Astrocyte (in vitro differentiated cells and primary cell): ENCODE measurements at regions not wholly inside any gene's neighbourhood (a gene's known extent, or its start where the extent isn't known, plus 50 kb on each side); places are given as distances from the start of the nearest gene placed in this dataset.

Experiments
- DNase-seq: peaks from one replicate; pipeline ENCODE4 v3.0.0-alpha.2; 2010; ENCODE audit warnings: low read depth
- FAIRE-seq: peaks from 2 replicates; lab custom pipeline; 2011; peaks lifted over from hg19 to GRCh38; lab: Jason Lieb, UNC
- H2AFZ ChIP-seq: 2 replicates; pipeline ENCODE4 v1.6.0; 2012; ENCODE audit warnings: low read depth, low read length, inconsistent platforms
- H3K27ac ChIP-seq: 2 replicates; pipeline ENCODE4 v1.5.1; 2011; ENCODE audit warnings: low read depth, low read length, inconsistent platforms
- H3K27me3 ChIP-seq: 2 replicates; pipeline ENCODE4 v1.6.0; 2011; ENCODE audit warnings: low read length, inconsistent platforms; ENCODE audit not compliant: insufficient read depth
- H3K36me3 ChIP-seq: 2 replicates; pipeline ENCODE4 v1.5.1; 2011; ENCODE audit warnings: low read length, inconsistent platforms; ENCODE audit not compliant: insufficient read depth
- H3K4me1 ChIP-seq: 2 replicates; pipeline ENCODE4 v1.5.1; 2011; ENCODE audit warnings: low read length, inconsistent platforms; ENCODE audit not compliant: insufficient read depth
- H3K4me2 ChIP-seq: 2 replicates; pipeline ENCODE4 v1.6.0; 2012; ENCODE audit warnings: low read length, inconsistent platforms
- H3K4me3 ChIP-seq: 2 replicates; pipeline ENCODE4 v1.5.1; 2011; ENCODE audit warnings: low read depth, mild to moderate bottlenecking, low read length, inconsistent platforms; ENCODE audit not compliant: insufficient read depth
- H3K79me2 ChIP-seq: 2 replicates; pipeline ENCODE4 v1.6.0; 2012; ENCODE audit warnings: mild to moderate bottlenecking, low read length, inconsistent platforms; ENCODE audit not compliant: insufficient read depth
- H3K9ac ChIP-seq: 2 replicates; pipeline ENCODE4 v1.6.0; 2012; ENCODE audit warnings: mild to moderate bottlenecking, low read length, inconsistent platforms
- H3K9me3 ChIP-seq: 2 replicates; pipeline ENCODE4 v1.5.1; 2012; ENCODE audit warnings: low read depth, mild to moderate bottlenecking, low read length, inconsistent platforms; ENCODE audit not compliant: insufficient read depth
- H4K20me1 ChIP-seq: 2 replicates; pipeline ENCODE4 v1.6.0; 2012; ENCODE audit warnings: low read length, inconsistent platforms; ENCODE audit not compliant: insufficient read depth
- H3K27ac Mint-ChIP-seq: one replicate; pipeline ENCODE4 v1.8.0; 2021; ENCODE audit warnings: mild to moderate bottlenecking, mixed read lengths; ENCODE audit not compliant: unreplicated experiment
- H3K27me3 Mint-ChIP-seq: one replicate; pipeline ENCODE4 v1.8.0; 2021; ENCODE audit warnings: low read depth, mixed read lengths; ENCODE audit not compliant: unreplicated experiment
- H3K36me3 Mint-ChIP-seq: one replicate; pipeline ENCODE4 v1.8.0; 2021; ENCODE audit warnings: low read depth, mixed read lengths; ENCODE audit not compliant: unreplicated experiment
- H3K4me1 Mint-ChIP-seq: one replicate; pipeline ENCODE4 v1.8.0; 2021; ENCODE audit warnings: low read depth, mixed read lengths; ENCODE audit not compliant: unreplicated experiment
- H3K4me3 Mint-ChIP-seq: one replicate; pipeline ENCODE4 v1.8.0; 2021; ENCODE audit warnings: mild to moderate bottlenecking, moderate library complexity, mixed read lengths; ENCODE audit not compliant: unreplicated experiment
- H3K9me3 Mint-ChIP-seq: one replicate; pipeline ENCODE4 v1.8.0; 2021; ENCODE audit warnings: mild to moderate bottlenecking, mixed read lengths; ENCODE audit not compliant: unreplicated experiment
- EZH2 ChIP-seq: IDR thresholded peaks from 2 replicates; pipeline ENCODE4 v1.6.1; 2012; ENCODE audit warnings: mild to moderate bottlenecking, low read length, inconsistent platforms; ENCODE audit not compliant: insufficient read depth
- TF ChIP-seq, protein P1 (sequence below): IDR thresholded peaks from 2 replicates; pipeline ENCODE4 v1.5.1; 2011; ENCODE audit warnings: low read depth, mild to moderate bottlenecking, inconsistent platforms, low read length, moderate library complexity; ENCODE audit not compliant: insufficient read depth

DNA sequence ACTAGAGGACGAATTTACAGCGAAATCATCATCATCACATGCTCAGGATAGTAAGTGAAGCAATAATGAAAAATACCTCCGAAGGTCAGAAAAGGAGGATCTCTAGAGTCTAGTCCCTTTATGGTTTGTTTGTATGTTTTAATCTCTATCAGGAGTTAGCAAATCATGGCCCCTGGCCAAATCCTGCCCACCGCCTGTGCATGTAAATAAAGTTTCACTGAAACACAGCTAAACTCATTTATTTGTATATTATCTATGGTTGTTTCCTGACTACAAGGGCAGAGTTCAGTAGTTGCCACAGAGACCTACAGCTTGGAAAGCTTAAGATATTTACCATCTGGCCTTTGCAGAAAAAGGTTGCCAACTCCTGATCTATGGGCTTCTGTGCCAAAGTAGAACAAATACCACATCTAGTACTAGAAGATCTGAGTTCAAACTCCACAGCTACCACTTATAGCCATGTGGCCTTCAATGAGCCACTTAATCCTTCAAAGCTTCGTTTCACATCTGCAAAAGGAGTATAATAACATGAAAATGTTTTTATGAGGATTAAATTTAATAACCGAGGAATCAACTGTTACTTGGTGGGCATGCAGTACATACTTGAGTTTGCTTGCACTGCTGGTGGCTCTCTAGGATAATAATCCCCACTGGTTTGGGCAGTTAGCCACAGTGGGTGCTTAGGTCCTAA lies 94.0 kb upstream of the KIF26B start:
- Histone ChIP-seq H3K27ac (no peak overlapping the region), H3K9me3 (no peaks in the 10 kb centered on the region), H3K4me1 (no peaks in the 10 kb centered on the region), H3K9ac (no peak overlapping the region), H3K79me2 (no peaks in the 10 kb centered on the region), H3K4me3 (no peak overlapping the region), H3K36me3 (no peaks in the 10 kb centered on the region), H3K27me3 (no peaks in the 10 kb centered on the region), H3K4me2 (no peak overlapping the region), H4K20me1 (no peaks in the 10 kb centered on the region), H2AFZ (no peak overlapping the region)
- H3K27me3 Mint-ChIP-seq, result no peaks in the 10 kb centered on the region
- FAIRE-seq (no peak), DNase-seq (no peak)
- H3K9me3 Mint-ChIP-seq, result peaks cover 2% of the 10 kb centered on the region
- TF ChIP-seq, protein P1, sequence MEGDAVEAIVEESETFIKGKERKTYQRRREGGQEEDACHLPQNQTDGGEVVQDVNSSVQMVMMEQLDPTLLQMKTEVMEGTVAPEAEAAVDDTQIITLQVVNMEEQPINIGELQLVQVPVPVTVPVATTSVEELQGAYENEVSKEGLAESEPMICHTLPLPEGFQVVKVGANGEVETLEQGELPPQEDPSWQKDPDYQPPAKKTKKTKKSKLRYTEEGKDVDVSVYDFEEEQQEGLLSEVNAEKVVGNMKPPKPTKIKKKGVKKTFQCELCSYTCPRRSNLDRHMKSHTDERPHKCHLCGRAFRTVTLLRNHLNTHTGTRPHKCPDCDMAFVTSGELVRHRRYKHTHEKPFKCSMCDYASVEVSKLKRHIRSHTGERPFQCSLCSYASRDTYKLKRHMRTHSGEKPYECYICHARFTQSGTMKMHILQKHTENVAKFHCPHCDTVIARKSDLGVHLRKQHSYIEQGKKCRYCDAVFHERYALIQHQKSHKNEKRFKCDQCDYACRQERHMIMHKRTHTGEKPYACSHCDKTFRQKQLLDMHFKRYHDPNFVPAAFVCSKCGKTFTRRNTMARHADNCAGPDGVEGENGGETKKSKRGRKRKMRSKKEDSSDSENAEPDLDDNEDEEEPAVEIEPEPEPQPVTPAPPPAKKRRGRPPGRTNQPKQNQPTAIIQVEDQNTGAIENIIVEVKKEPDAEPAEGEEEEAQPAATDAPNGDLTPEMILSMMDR, result no peak
- TF ChIP-seq EZH2, result no peak
- no peak overlapping the region for H3K27ac Mint-ChIP-seq
- peaks cover 6% of the 10 kb centered on the region for H3K4me1 Mint-ChIP-seq
- H3K4me3 Mint-ChIP-seq, result no peak overlapping the region
- peaks cover 3% of the 10 kb centered on the region for H3K36me3 Mint-ChIP-seq

DNA sequence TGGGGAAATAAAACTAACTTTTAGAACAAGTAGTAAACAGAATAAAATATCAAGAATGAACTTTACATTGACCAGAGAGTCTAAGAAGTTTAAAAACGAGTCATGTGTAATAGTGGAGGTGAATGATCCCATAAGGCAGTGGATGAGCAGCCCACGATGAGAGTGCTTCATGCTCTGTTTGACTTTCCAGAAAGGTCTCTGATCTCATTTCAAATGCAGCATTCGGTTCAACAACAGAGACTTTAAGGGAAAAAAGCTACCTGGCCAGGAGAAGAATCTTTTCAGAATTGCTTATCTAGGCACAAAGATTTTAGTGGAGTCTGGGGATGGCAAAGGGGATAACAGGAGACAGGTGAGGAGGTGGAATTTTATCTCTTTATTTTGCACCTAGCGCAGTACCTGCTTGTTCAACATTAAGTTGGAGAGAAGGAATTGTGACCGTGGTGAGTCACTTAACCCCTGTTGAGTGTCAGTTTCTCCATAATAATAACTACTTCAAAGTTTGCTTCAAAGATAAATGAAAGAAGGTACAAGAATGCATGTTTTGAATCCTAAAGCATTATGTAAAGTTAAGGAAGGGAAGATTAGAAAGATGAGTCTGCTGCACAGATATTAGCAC lies 94.9 kb upstream of the KIF26B start:
- DNase-seq, result no peak
- H3K4me3 Mint-ChIP-seq, result no peak overlapping the region
- H3K79me2 ChIP-seq, result no peaks in the 10 kb centered on the region
- peaks cover 6% of the 10 kb centered on the region for H3K4me1 Mint-ChIP-seq
- no peak overlapping the region for H3K27ac ChIP-seq
- TF ChIP-seq, protein P1, result no peak
- no peak for TF ChIP-seq EZH2
- no peak for FAIRE-seq
- no peaks in the 10 kb centered on the region for H3K27me3 ChIP-seq
- H3K9me3 Mint-ChIP-seq, result peaks cover 6% of the 10 kb centered on the region
- no peak overlapping the region for H2AFZ ChIP-seq
- H4K20me1 ChIP-seq, result no peaks in the 10 kb centered on the region
- peaks cover 8% of the 10 kb centered on the region for H3K36me3 Mint-ChIP-seq
- no peak overlapping the region for H3K4me3 ChIP-seq
- no peak overlapping the region for H3K4me2 ChIP-seq
- H3K36me3 ChIP-seq, result no peaks in the 10 kb centered on the region
- no peaks in the 10 kb centered on the region for H3K27me3 Mint-ChIP-seq
- no peak overlapping the region for H3K27ac Mint-ChIP-seq
- no peaks in the 10 kb centered on the region for H3K4me1 ChIP-seq
- no peaks in the 10 kb centered on the region for H3K9me3 ChIP-seq
- no peak overlapping the region for H3K9ac ChIP-seq

DNA sequence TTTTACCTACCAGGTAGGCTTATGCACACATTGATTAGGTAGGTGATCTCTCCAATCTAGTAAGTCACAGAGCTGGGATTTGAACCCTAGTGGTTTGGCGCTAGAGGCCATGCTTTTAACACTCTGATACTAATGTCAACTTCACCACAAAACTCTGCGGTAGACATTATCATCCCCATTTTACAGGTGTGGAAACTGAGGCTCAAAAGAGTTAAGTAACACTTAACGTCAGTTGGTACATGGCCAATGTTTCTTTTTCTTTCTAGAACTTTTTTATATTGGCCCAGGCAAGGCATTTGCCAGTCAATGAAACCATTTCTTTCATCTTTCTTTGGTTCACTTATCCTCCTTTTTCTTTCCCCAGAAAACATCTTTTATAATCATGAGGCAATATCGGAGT lies 95.9 kb upstream of the KIF26B start:
- Histone ChIP-seq H3K36me3 (no peaks in the 10 kb centered on the region), H3K9me3 (no peaks in the 10 kb centered on the region), H2AFZ (no peak overlapping the region), H3K4me2 (no peak overlapping the region), H3K9ac (no peak overlapping the region), H3K79me2 (no peaks in the 10 kb centered on the region), H3K4me1 (no peaks in the 10 kb centered on the region), H3K27me3 (no peaks in the 10 kb centered on the region), H4K20me1 (no peaks in the 10 kb centered on the region), H3K4me3 (no peak overlapping the region), H3K27ac (no peak overlapping the region)
- Mint-ChIP-seq H3K27ac (no peak overlapping the region), H3K27me3 (no peaks in the 10 kb centered on the region), H3K4me1 (peaks cover 6% of the 10 kb centered on the region), H3K36me3 (peaks cover 19% of the 10 kb centered on the region), H3K4me3 (no peak overlapping the region), H3K9me3 (peaks cover 9% of the 10 kb centered on the region)
- TF ChIP-seq, protein P1, result no peak
- no peak for TF ChIP-seq EZH2
- no peak for DNase-seq
- no peak for FAIRE-seq
